Smooth muscle cell (in vitro differentiated cells): ENCODE measurements at regions not wholly inside any gene's neighbourhood (a gene's known extent, or its start where the extent isn't known, plus 50 kb on each side); places are given as distances from the start of the nearest gene placed in this dataset.

ENCODE experiments used
- DNase-seq: peaks from one replicate; lab custom pipeline; 2025; ENCODE audit not compliant: unreplicated experiment; lab: John Stamatoyannopoulos, UW
- H2AFZ ChIP-seq: fragments of 200-600 bp; sonication (generic); 2 replicates; pipeline ENCODE4 v1.6.0; 2016; ENCODE audit warnings: antibody characterized with exemption, low read depth, mild to moderate bottlenecking
- H3F3A ChIP-seq: fragments of 200-600 bp; sonication (generic); 2 replicates; pipeline ENCODE4 v1.6.0; 2017; ENCODE audit warnings: antibody characterized with exemption, low read depth
- H3K27ac ChIP-seq: fragments of 200-600 bp; sonication (generic); 2 replicates; pipeline ENCODE4 v1.5.1; 2016; ENCODE audit warnings: low read depth, mild to moderate bottlenecking
- H3K27me3 ChIP-seq: fragments of 200-600 bp; sonication (generic); 2 replicates; pipeline ENCODE4 v1.6.1; 2016; ENCODE audit warnings: low read depth, mild to moderate bottlenecking
- H3K36me3 ChIP-seq: fragments of 200-600 bp; sonication (generic); 2 replicates; pipeline ENCODE4 v1.5.1; 2016; ENCODE audit warnings: low read depth
- H3K4me1 ChIP-seq: fragments of 200-600 bp; sonication (generic); 2 replicates; pipeline ENCODE4 v1.5.1; 2016; ENCODE audit warnings: low read depth
- H3K4me2 ChIP-seq: fragments of 200-600 bp; sonication (generic); 2 replicates; pipeline ENCODE4 v1.6.0; 2016; ENCODE audit warnings: mild to moderate bottlenecking
- H3K4me3 ChIP-seq: fragments of 200-600 bp; sonication (generic); 2 replicates; pipeline ENCODE4 v1.5.1; 2016; ENCODE audit warnings: mild to moderate bottlenecking
- H3K79me2 ChIP-seq: fragments of 200-600 bp; sonication (generic); 2 replicates; pipeline ENCODE4 v1.6.0; 2016; ENCODE audit warnings: low read depth, mild to moderate bottlenecking
- H3K9ac ChIP-seq: fragments of 200-600 bp; sonication (generic); 2 replicates; pipeline ENCODE4 v1.6.0; 2016; ENCODE audit warnings: low read depth
- H3K9me3 ChIP-seq: fragments of 200-600 bp; sonication (generic); replicated peaks from 2 replicates; pipeline ENCODE4 v1.5.1; 2016; ENCODE audit warnings: low read depth
- H4K20me1 ChIP-seq: fragments of 200-600 bp; sonication (generic); 2 replicates; pipeline ENCODE4 v1.6.0; 2016; ENCODE audit warnings: low read depth
- WGBS: methylation state at CpG from one replicate; pipeline ENCODE4 v1.1.7; 2016; ENCODE audit warnings: low lambda C conversion rate; 5-methylcytosine and 5-hydroxymethylcytosine counted together
- TF ChIP-seq, protein P1 (sequence below): fragments of 200-600 bp; sonication (generic); IDR thresholded peaks from 2 replicates; pipeline ENCODE4 v1.5.1; 2017; ENCODE audit warnings: borderline replicate concordance, mild to moderate bottlenecking, antibody characterized with exemption; ENCODE audit not compliant: insufficient read depth, poor library complexity, severe bottlenecking

DNA sequence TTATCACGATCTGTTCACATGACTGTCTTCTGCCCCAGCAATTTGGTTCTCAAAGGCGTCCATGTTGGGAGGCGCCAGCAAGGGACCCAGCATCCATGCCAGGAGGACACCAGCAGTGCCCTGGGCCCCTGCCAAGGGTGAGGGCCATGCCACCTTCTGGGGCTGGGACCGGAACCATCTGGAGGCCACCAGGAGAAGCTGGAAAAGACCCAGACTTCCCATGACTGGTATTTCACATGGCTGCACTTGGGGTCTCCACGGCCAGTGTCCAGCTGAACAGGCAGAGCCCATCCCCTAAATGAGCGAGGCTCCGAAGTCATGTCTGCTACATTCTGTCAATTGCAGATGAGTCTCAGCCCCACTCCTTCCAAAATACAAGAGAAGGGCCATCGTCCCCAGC is 306.8 kb upstream of the HS6ST1 start:
- H3K9ac ChIP-seq: no peak overlapping the region
- no peaks in the 10 kb centered on the region for H3K9me3 ChIP-seq
- TF ChIP-seq, protein P1, sequence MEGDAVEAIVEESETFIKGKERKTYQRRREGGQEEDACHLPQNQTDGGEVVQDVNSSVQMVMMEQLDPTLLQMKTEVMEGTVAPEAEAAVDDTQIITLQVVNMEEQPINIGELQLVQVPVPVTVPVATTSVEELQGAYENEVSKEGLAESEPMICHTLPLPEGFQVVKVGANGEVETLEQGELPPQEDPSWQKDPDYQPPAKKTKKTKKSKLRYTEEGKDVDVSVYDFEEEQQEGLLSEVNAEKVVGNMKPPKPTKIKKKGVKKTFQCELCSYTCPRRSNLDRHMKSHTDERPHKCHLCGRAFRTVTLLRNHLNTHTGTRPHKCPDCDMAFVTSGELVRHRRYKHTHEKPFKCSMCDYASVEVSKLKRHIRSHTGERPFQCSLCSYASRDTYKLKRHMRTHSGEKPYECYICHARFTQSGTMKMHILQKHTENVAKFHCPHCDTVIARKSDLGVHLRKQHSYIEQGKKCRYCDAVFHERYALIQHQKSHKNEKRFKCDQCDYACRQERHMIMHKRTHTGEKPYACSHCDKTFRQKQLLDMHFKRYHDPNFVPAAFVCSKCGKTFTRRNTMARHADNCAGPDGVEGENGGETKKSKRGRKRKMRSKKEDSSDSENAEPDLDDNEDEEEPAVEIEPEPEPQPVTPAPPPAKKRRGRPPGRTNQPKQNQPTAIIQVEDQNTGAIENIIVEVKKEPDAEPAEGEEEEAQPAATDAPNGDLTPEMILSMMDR: no peak
- WGBS: 100% methylated on average over 8 of the region's 8 CpGs
- no peaks in the 10 kb centered on the region for H3K27me3 ChIP-seq
- H3K27ac ChIP-seq: no peak overlapping the region
- peaks cover 8% of the 10 kb centered on the region for H3K4me1 ChIP-seq
- H3K4me2 ChIP-seq: no peak overlapping the region
- no peaks in the 10 kb centered on the region for H3F3A ChIP-seq
- no peak overlapping the region for H3K4me3 ChIP-seq
- H2AFZ ChIP-seq: no peak overlapping the region
- no peaks in the 10 kb centered on the region for H3K79me2 ChIP-seq
- no peaks in the 10 kb centered on the region for H3K36me3 ChIP-seq
- no peaks in the 10 kb centered on the region for H4K20me1 ChIP-seq
- DNase-seq: no peak

DNA sequence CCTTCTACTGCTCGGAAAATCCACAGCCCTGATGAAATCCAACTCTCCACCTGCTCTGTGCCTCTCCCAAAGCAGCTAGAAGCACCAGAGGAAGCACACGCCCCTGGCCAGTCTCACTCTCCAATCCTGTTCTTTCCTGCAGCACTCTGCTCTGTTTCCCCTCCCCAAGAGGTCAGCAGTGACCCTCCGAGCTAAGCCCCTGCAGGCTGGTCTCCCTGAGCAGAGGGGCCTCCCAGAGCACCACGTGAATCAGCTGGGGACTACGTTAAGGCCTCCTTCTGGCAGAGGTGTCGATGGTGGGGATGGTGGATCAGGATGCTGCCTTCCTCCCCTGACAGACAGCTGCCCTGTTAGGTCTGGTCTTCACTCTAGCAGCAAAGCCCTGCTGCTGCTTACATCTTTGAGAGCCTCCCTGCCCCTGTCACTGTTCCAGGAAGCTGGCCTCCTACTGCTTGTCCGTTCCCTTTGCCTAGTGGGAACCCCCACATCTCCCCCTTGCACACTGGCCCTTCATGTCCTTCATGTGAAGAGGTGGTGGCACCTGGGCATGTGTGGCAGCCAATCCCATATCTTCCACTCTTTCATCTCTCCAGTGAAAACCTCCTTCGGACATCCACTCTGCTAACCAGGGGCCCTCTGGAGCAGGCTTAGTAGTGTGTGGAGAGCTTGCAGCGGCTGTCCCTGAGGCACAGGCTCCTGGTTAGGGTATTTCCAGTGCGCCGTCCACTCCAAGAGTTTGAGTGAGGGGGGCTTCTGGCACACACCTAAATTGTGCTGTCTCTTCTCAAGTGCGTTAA is 307.5 kb upstream of the HS6ST1 start:
- Histone ChIP-seq H3K4me3 (no peak overlapping the region), H3K36me3 (no peaks in the 10 kb centered on the region), H3K27ac (no peak overlapping the region), H3K4me1 (peaks cover 8% of the 10 kb centered on the region), H3K9ac (no peak overlapping the region), H3F3A (no peaks in the 10 kb centered on the region), H3K27me3 (no peaks in the 10 kb centered on the region), H2AFZ (no peak overlapping the region), H3K79me2 (no peaks in the 10 kb centered on the region), H4K20me1 (no peaks in the 10 kb centered on the region), H3K9me3 (no peaks in the 10 kb centered on the region), H3K4me2 (no peak overlapping the region)
- 91% methylated on average over 12 of the region's 12 CpGs for WGBS
- TF ChIP-seq, protein P1: no peak
- no peak for DNase-seq

DNA sequence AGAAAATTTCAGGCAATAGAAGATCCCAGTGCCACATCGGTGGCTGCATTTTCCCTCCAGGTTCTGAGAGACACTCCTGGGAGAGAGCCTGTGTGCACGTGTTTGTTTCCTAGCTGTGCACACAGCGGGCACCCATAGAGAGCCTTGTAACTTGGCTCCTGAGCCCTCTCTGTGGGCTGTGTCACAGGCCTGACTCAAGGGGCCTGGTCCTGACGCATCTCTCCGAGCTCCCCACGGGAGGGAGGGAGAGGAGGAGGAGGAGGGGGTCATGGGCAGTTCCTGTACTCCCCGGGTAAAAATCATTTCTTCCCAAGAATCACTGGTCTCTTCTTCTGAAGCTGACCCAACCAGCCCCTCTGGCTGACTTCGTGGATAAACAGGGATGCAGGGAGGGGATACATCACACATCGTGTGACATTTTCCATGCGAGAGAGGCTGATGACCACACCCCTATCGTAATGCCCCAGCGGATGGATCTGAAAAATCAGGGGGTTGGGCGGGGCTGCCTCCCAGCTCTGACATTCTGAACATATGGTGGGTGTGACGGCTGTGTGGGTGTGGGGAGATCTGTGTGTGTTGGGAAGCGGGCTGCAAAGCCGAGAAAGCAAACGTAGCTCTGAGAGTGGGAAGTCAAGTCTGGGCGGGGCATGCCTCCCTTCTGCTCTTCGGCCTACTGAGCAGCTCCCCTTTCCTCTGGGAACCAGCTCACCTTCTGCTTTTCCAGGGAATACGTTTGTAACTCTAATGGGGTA is 308.3 kb upstream of the HS6ST1 start:
- H3K4me2 ChIP-seq: no peak overlapping the region

More for the DNA sequence above, 308.3 kb upstream of the HS6ST1 start:
- H3K9ac ChIP-seq: no peak overlapping the region
- TF ChIP-seq, protein P1: no peak
- no peaks in the 10 kb centered on the region for H3K79me2 ChIP-seq
- H3K27me3 ChIP-seq: no peaks in the 10 kb centered on the region
- H3K4me1 ChIP-seq: peaks cover 8% of the 10 kb centered on the region
- H3F3A ChIP-seq: no peaks in the 10 kb centered on the region
- H4K20me1 ChIP-seq: no peaks in the 10 kb centered on the region
- H2AFZ ChIP-seq: no peak overlapping the region
- no peaks in the 10 kb centered on the region for H3K9me3 ChIP-seq
- no peaks in the 10 kb centered on the region for H3K36me3 ChIP-seq
- H3K4me3 ChIP-seq: no peak overlapping the region
- no peak for DNase-seq
- H3K27ac ChIP-seq: no peak overlapping the region
- 85% methylated on average over 17 of the region's 20 CpGs for WGBS
